HG03095 (cell line): ENCODE measurements at regions not wholly inside any gene's neighbourhood (a gene's known extent, or its start where the extent isn't known, plus 50 kb on each side); places are given as distances from the start of the nearest gene placed in this dataset.
"Not testable (repeated sequence)": the region's sequence is repeated elsewhere in the genome, so short reads cannot be mapped to it uniquely, and the experiment has no call there.

Experiments used
- ATAC-seq: cut with Tn5 transposase; IDR thresholded peaks from one replicate; pipeline ENCODE4 v1.9.1; 2021; ENCODE audit warnings: moderate library complexity; ENCODE audit not compliant: unreplicated experiment

- not testable (repeated sequence) for ATAC-seq
Observed at GRCh38 chr7:145805496-145805895, 311.1 kb upstream of the CNTNAP2 start.

GRCh38 chr7:145797507-145797906 is 319.1 kb upstream of the CNTNAP2 start:
- no peak for ATAC-seq

GRCh38 chr7:145795132-145795531 is 321.5 kb upstream of the CNTNAP2 start:
- no peak for ATAC-seq

GRCh38 chr7:145784809-145785780 is 331.5 kb upstream of the CNTNAP2 start:
- ATAC-seq = no peak

- ATAC-seq = not testable (repeated sequence)
Observed at GRCh38 chr7:145781388-145781787, 335.2 kb upstream of the CNTNAP2 start.

GRCh38 chr7:145779140-145779539 is 337.5 kb upstream of the CNTNAP2 start:
- ATAC-seq = no peak

- no peak for ATAC-seq
Observed at GRCh38 chr7:145774777-145775176, 341.8 kb upstream of the CNTNAP2 start.

GRCh38 chr7:145753004-145753403 is 363.6 kb upstream of the CNTNAP2 start:
- ATAC-seq = no peak

GRCh38 chr7:145737617-145738016 is 379.0 kb upstream of the CNTNAP2 start:
- no peak for ATAC-seq

GRCh38 chr7:145735061-145735460 is 381.5 kb upstream of the CNTNAP2 start:
- no peak for ATAC-seq

- ATAC-seq = no peak
Observed at GRCh38 chr7:145732521-145732920, 384.1 kb upstream of the CNTNAP2 start.

GRCh38 chr7:145729691-145730090 is 386.9 kb upstream of the CNTNAP2 start:
- no peak for ATAC-seq

- no peak for ATAC-seq
Observed at GRCh38 chr7:145718129-145718528, 398.5 kb upstream of the CNTNAP2 start.

- no peak for ATAC-seq
Observed at GRCh38 chr7:145700488-145700887, 416.1 kb upstream of the CNTNAP2 start.

GRCh38 chr7:145698526-145699262 is 417.9 kb upstream of the CNTNAP2 start:
- no peak for ATAC-seq

- ATAC-seq = not testable (repeated sequence)
Observed at GRCh38 chr7:145697412-145698107, 419.0 kb upstream of the CNTNAP2 start.

- ATAC-seq = no peak
Observed at GRCh38 chr7:145696071-145696470, 420.5 kb upstream of the CNTNAP2 start.

- ATAC-seq = no peak
Observed at GRCh38 chr7:145692237-145692950, 424.2 kb upstream of the CNTNAP2 start.

GRCh38 chr7:145691377-145691914 is 425.2 kb upstream of the CNTNAP2 start:
- no peak for ATAC-seq

GRCh38 chr7:145681646-145682045 is 435.0 kb upstream of the CNTNAP2 start:
- no peak for ATAC-seq
